ENCODE measurements at regions not wholly inside any gene's neighbourhood (a gene's known extent, or its start where the extent isn't known, plus 50 kb on each side); places are given as distances from the start of the nearest gene placed in this dataset.

DNA sequence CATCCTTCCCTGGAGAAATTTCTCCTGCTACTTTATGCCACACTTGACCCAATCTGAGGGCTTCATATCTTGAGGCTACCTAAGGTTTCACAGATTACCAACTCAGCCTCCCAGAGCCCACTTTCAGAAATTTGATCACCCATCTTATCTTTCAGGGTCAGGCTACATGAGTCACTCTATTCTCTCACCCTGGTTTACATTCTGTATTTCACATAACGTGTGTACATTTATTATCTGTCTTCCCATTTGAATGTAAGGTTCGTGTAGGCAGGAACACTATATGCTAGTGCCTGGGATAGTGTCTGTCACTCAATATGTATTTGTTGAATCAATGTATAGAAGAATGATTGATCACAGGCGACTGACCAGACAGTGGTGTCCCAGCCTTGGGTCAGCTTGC is 124.8 kb downstream of the UBE2U start:
- Histone ChIP-seq H3K36me3 (ENCODE audit: control insufficient read depth in 4 of 4, insufficient read depth in 3 of 4, low read depth in 1 of 4, low read length in 3 of 4) (no peaks in the 10 kb centered on the region), H3K27me3 (ENCODE audit: control insufficient read depth in 4 of 4, insufficient read depth in 4 of 4, low read length in 3 of 4) (no peaks in the 10 kb centered on the region), H3K27ac (ENCODE audit: low read depth in 1 of 2, low read length in 2 of 2) (no peak overlapping the region), H3K4me1 (ENCODE audit: control insufficient read depth in 4 of 4, insufficient read depth in 4 of 4, low read length in 3 of 4) (no peaks in the 10 kb centered on the region), H3K4me3 (ENCODE audit: low read depth in 1 of 3, low read length in 3 of 3) (no peak overlapping the region), H3K9me3 (ENCODE audit: control insufficient read depth in 4 of 4, low read length in 3 of 4) (no peaks in the 10 kb centered on the region), H3K9ac (ENCODE audit: low read depth in 1 of 2, low read length in 2 of 2) (no peak overlapping the region)
- no peak for DNase-seq (ENCODE audit: low spot score)
- WGBS = 82% methylated on average over 3 of the region's 3 CpGs
- TF ChIP-seq, protein P1, sequence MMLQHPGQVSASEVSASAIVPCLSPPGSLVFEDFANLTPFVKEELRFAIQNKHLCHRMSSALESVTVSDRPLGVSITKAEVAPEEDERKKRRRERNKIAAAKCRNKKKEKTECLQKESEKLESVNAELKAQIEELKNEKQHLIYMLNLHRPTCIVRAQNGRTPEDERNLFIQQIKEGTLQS (IDR thresholded peaks at IDR 0.05) = no peak
- TF ChIP-seq, protein P2, sequence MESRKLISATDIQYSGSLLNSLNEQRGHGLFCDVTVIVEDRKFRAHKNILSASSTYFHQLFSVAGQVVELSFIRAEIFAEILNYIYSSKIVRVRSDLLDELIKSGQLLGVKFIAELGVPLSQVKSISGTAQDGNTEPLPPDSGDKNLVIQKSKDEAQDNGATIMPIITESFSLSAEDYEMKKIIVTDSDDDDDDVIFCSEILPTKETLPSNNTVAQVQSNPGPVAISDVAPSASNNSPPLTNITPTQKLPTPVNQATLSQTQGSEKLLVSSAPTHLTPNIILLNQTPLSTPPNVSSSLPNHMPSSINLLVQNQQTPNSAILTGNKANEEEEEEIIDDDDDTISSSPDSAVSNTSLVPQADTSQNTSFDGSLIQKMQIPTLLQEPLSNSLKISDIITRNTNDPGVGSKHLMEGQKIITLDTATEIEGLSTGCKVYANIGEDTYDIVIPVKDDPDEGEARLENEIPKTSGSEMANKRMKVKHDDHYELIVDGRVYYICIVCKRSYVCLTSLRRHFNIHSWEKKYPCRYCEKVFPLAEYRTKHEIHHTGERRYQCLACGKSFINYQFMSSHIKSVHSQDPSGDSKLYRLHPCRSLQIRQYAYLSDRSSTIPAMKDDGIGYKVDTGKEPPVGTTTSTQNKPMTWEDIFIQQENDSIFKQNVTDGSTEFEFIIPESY (IDR thresholded peaks at IDR 0.05) = no peak
- TF ChIP-seq JUND (IDR thresholded peaks at IDR 0.05) (no peak), NR2F2 (IDR thresholded peaks at IDR 0.05) (no peak), RAD21 (IDR thresholded peaks at IDR 0.05) (no peak), EGR1 (IDR thresholded peaks at IDR 0.05; ENCODE audit: low read depth in 2 of 2) (no peak), FOXA2 (IDR thresholded peaks at IDR 0.05) (no peak), HNF4A (conservative IDR thresholded peaks at IDR 0.05) (no peak), TAF1 (conservative IDR thresholded peaks at IDR 0.05) (no peak), RXRA (IDR thresholded peaks at IDR 0.05) (no peak), SP1 (IDR thresholded peaks at IDR 0.05) (no peak)
- TF ChIP-seq, protein P3, sequence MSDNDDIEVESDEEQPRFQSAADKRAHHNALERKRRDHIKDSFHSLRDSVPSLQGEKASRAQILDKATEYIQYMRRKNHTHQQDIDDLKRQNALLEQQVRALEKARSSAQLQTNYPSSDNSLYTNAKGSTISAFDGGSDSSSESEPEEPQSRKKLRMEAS (IDR thresholded peaks at IDR 0.05) = no peak
- TF ChIP-seq, protein P4, sequence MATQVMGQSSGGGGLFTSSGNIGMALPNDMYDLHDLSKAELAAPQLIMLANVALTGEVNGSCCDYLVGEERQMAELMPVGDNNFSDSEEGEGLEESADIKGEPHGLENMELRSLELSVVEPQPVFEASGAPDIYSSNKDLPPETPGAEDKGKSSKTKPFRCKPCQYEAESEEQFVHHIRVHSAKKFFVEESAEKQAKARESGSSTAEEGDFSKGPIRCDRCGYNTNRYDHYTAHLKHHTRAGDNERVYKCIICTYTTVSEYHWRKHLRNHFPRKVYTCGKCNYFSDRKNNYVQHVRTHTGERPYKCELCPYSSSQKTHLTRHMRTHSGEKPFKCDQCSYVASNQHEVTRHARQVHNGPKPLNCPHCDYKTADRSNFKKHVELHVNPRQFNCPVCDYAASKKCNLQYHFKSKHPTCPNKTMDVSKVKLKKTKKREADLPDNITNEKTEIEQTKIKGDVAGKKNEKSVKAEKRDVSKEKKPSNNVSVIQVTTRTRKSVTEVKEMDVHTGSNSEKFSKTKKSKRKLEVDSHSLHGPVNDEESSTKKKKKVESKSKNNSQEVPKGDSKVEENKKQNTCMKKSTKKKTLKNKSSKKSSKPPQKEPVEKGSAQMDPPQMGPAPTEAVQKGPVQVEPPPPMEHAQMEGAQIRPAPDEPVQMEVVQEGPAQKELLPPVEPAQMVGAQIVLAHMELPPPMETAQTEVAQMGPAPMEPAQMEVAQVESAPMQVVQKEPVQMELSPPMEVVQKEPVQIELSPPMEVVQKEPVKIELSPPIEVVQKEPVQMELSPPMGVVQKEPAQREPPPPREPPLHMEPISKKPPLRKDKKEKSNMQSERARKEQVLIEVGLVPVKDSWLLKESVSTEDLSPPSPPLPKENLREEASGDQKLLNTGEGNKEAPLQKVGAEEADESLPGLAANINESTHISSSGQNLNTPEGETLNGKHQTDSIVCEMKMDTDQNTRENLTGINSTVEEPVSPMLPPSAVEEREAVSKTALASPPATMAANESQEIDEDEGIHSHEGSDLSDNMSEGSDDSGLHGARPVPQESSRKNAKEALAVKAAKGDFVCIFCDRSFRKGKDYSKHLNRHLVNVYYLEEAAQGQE (IDR thresholded peaks at IDR 0.05) = no peak

DNA sequence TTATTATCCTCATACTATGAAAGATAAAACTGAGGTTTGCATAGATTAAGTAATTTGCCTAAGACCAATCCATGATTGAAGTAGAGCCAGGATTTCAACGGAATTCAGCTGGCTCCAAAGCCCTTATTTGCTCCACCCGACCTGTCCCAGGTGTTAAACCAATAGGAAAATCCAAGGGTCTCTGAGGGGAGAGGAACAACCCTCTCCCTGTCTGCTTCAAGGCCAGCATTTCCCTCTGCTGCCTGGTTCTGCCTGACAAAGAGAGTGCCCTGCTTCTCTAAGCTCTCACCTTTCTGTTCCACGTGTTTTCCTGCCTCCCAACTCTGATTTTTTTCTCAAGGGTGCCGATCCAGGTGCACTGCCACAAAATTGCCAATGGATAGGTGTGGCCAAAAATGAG is 127.4 kb downstream of the UBE2U start:
- no peak for DNase-seq (ENCODE audit: low spot score)
- Histone ChIP-seq H3K27ac (ENCODE audit: low read depth in 1 of 2, low read length in 2 of 2) (no peak overlapping the region), H3K4me1 (ENCODE audit: control insufficient read depth in 4 of 4, insufficient read depth in 4 of 4, low read length in 3 of 4) (no peaks in the 10 kb centered on the region), H3K4me3 (ENCODE audit: low read depth in 1 of 3, low read length in 3 of 3) (no peak overlapping the region), H3K27me3 (ENCODE audit: control insufficient read depth in 4 of 4, insufficient read depth in 4 of 4, low read length in 3 of 4) (no peaks in the 10 kb centered on the region), H3K9me3 (ENCODE audit: control insufficient read depth in 4 of 4, low read length in 3 of 4) (no peaks in the 10 kb centered on the region), H3K9ac (ENCODE audit: low read depth in 1 of 2, low read length in 2 of 2) (no peak overlapping the region), H3K36me3 (ENCODE audit: control insufficient read depth in 4 of 4, insufficient read depth in 3 of 4, low read depth in 1 of 4, low read length in 3 of 4) (no peaks in the 10 kb centered on the region)
- 42% methylated on average over 4 of the region's 4 CpGs for WGBS
- TF ChIP-seq YY1 (IDR thresholded peaks at IDR 0.05) (no peak), RXRA (IDR thresholded peaks at IDR 0.05) (no peak), FOXA1 (IDR thresholded peaks at IDR 0.05) (no peak), RAD21 (IDR thresholded peaks at IDR 0.05) (no peak), JUND (IDR thresholded peaks at IDR 0.05) (no peak), HNF4G (IDR thresholded peaks at IDR 0.05) (no peak), FOXA2 (IDR thresholded peaks at IDR 0.05) (no peak), GABPA (IDR thresholded peaks at IDR 0.05 in 1 of 2, conservative IDR thresholded peaks at IDR 0.05 in 1 of 2) (no peak), TAF1 (conservative IDR thresholded peaks at IDR 0.05) (no peak), SP1 (IDR thresholded peaks at IDR 0.05) (no peak), EGR1 (IDR thresholded peaks at IDR 0.05; ENCODE audit: low read depth in 2 of 2) (no peak), NR2F2 (IDR thresholded peaks at IDR 0.05) (no peak)
- TF ChIP-seq, protein P5, sequence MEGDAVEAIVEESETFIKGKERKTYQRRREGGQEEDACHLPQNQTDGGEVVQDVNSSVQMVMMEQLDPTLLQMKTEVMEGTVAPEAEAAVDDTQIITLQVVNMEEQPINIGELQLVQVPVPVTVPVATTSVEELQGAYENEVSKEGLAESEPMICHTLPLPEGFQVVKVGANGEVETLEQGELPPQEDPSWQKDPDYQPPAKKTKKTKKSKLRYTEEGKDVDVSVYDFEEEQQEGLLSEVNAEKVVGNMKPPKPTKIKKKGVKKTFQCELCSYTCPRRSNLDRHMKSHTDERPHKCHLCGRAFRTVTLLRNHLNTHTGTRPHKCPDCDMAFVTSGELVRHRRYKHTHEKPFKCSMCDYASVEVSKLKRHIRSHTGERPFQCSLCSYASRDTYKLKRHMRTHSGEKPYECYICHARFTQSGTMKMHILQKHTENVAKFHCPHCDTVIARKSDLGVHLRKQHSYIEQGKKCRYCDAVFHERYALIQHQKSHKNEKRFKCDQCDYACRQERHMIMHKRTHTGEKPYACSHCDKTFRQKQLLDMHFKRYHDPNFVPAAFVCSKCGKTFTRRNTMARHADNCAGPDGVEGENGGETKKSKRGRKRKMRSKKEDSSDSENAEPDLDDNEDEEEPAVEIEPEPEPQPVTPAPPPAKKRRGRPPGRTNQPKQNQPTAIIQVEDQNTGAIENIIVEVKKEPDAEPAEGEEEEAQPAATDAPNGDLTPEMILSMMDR (IDR thresholded peaks at IDR 0.05; ENCODE audit: low read depth, low read length, missing input control) = no peak
- TF ChIP-seq, protein P2 (IDR thresholded peaks at IDR 0.05) = no peak
- TF ChIP-seq, protein P4 (IDR thresholded peaks at IDR 0.05) = no peak
- TF ChIP-seq, protein P1 (IDR thresholded peaks at IDR 0.05) = no peak
